ENCODE measurements at regions not wholly inside any gene's neighbourhood (a gene's known extent, or its start where the extent isn't known, plus 50 kb on each side); places are given as distances from the start of the nearest gene placed in this dataset.

DNA sequence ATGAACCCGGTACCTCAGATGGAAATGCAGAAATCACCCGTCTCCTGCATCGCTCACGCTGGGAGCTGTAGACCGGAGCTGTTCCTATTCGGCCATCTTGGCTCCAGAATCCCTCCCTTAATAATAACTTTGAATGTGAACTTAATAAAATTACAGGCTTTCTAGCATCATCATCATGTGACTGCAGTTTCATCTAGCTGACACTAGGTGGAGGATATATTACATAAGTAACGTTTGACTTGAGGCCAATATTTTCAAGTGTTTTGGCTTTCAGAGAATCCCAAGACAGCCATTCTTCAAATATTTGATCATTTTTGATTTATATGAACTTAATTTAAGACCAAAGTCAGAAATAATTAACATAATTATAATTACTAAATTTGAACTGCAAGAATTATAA lies 474.9 kb upstream of the CDH10 start:
- TF ChIP-seq RXRA (IDR thresholded peaks at IDR 0.05; ENCODE audit: insufficient read depth, low read depth, low read length) (no peak), POLR2A (IDR thresholded peaks at IDR 0.05; ENCODE audit: control extremely low read depth in 1 of 2, low read depth in 2 of 2, low read length in 2 of 2) (no peak), E2F6 (IDR thresholded peaks at IDR 0.05) (no peak), POLR2AphosphoS5 (IDR thresholded peaks at IDR 0.05; ENCODE audit: low read depth, low read length) (no peak), CTCF (IDR thresholded peaks at IDR 0.05; ENCODE audit: control extremely low read depth in 1 of 3, insufficient read depth in 1 of 3, low read depth in 1 of 3, low read length in 3 of 3) (peak in 1 of 3 experiments; percentile 25; a peak in 1 of 4 replicates), HDAC2 (IDR thresholded peaks at IDR 0.05; ENCODE audit: borderline replicate concordance in 1 of 2, low read depth in 2 of 2, low read length in 2 of 2) (no peak), YY1 (IDR thresholded peaks at IDR 0.05; ENCODE audit: low read depth, low read length) (no peak), KDM4A (IDR thresholded peaks at IDR 0.05; ENCODE audit: low read depth, low read length, severe bottlenecking) (no peak), SP1 (IDR thresholded peaks at IDR 0.05; ENCODE audit: low read depth, low read length) (no peak), SIN3A (conservative IDR thresholded peaks at IDR 0.05 in 1 of 2, IDR thresholded peaks at IDR 0.05 in 1 of 2; ENCODE audit: low read depth in 1 of 2, low read length in 2 of 2) (no peak)
- TF ChIP-seq, protein P1, sequence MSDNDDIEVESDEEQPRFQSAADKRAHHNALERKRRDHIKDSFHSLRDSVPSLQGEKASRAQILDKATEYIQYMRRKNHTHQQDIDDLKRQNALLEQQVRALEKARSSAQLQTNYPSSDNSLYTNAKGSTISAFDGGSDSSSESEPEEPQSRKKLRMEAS (IDR thresholded peaks at IDR 0.05): no peak

All from H1 (cell line).